ENCODE measurements at regions not wholly inside any gene's neighbourhood (a gene's known extent, or its start where the extent isn't known, plus 50 kb on each side); places are given as distances from the start of the nearest gene placed in this dataset.

DNA sequence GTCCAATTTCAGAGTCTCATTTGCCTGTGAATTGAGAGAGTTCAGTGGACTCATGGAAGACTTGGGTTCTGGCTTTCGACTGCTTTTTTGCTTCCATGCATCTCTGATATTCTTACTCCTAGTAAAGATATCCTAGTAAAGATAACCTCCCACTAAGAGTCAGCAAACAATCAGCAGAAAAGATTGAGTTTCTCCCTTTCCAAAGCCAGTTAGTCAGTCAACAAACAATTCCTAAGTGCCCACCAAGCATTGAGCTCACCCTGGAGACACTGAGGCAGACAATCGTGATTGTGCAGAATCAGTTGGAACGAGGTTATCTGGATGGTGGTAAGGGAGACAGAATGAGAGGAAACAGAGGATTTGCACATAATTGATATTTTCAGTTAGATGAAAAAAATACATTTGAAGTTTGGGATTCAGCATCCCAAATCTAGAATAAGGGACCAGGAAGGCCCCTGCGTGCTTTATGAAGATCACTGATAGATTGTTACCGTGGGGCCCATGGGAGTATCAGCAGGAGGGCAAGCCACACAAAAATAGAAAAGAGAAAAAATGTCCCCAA is 99.7 kb upstream of the SLC38A2 start:
- no peak overlapping the region for H3K4me3 ChIP-seq
- H3K9me3 ChIP-seq, result no peaks in the 10 kb centered on the region
- no peaks in the 10 kb centered on the region for H3K36me3 ChIP-seq
- no peak for DNase-seq (ENCODE audit: low spot score)
- TF ChIP-seq, protein P1, sequence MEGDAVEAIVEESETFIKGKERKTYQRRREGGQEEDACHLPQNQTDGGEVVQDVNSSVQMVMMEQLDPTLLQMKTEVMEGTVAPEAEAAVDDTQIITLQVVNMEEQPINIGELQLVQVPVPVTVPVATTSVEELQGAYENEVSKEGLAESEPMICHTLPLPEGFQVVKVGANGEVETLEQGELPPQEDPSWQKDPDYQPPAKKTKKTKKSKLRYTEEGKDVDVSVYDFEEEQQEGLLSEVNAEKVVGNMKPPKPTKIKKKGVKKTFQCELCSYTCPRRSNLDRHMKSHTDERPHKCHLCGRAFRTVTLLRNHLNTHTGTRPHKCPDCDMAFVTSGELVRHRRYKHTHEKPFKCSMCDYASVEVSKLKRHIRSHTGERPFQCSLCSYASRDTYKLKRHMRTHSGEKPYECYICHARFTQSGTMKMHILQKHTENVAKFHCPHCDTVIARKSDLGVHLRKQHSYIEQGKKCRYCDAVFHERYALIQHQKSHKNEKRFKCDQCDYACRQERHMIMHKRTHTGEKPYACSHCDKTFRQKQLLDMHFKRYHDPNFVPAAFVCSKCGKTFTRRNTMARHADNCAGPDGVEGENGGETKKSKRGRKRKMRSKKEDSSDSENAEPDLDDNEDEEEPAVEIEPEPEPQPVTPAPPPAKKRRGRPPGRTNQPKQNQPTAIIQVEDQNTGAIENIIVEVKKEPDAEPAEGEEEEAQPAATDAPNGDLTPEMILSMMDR (IDR thresholded peaks at IDR 0.05), result no peak
- no peaks in the 10 kb centered on the region for H3K27me3 ChIP-seq (replicated peaks; ENCODE audit: insufficient read depth)
- peaks cover 18 to 35% of the 10 kb centered on the region in 2 donors for H3K4me1 ChIP-seq (ENCODE audit: control insufficient read depth in 1 of 2, low read depth in 2 of 2)
- no peak for ATAC-seq (ENCODE audit: insufficient number of reproducible peaks, low FRiP score, low read depth)
- H3K27ac ChIP-seq, result no peak overlapping the region

DNA sequence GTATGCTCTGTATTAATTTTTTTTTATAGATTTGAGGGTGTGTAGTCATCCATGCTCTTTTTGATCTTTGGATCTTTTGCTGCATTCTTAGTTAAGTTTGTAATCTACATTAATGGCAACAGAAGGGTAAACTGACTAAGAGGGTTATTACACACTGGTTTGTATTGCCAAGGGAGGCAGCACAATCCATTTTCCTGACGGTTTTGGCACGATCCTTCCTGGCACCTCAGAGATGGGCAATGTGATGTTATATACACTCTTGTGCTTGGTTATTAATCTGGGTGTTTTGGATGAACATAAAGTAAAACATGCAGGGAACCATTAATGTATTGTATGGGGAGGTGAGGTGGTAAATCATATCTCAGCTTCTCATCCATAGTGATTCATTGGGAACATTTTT is 98.8 kb upstream of the SLC38A2 start:
- no peak overlapping the region for H3K27ac ChIP-seq
- no peaks in the 10 kb centered on the region for H3K9me3 ChIP-seq
- H3K4me3 ChIP-seq, result no peak overlapping the region
- ATAC-seq (ENCODE audit: insufficient number of reproducible peaks, low FRiP score, low read depth) (no peak), DNase-seq (ENCODE audit: low spot score) (no peak)
- no peaks in the 10 kb centered on the region for H3K27me3 ChIP-seq (replicated peaks; ENCODE audit: insufficient read depth)
- no peaks in the 10 kb centered on the region for H3K36me3 ChIP-seq
- TF ChIP-seq, protein P1 (IDR thresholded peaks at IDR 0.05), result no peak
- H3K4me1 ChIP-seq (ENCODE audit: control insufficient read depth in 1 of 2, low read depth in 2 of 2), result peaks cover 18 to 35% of the 10 kb centered on the region in 2 donors

DNA sequence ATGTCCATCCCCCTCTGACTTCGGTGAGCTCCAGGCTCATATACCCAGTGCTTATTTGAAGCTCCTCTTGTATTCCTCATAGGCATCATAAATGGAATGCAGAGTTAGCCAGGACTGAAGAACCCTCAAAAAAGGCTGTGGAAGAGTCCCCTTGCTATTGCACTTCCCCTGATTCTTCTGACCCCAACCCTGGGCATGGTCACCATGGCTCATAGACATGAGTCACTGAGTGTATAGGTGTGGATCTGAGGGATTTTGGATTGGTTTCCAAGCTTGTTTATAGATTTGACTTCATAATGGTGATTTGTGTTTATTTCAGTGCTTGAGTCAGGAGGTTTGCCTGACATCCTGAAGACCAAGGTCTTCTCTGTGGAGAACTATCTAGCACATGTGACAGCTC is 98.4 kb upstream of the SLC38A2 start:
- peaks cover 18 to 35% of the 10 kb centered on the region in 2 donors for H3K4me1 ChIP-seq (ENCODE audit: control insufficient read depth in 1 of 2, low read depth in 2 of 2)
- no peak overlapping the region for H3K27ac ChIP-seq
- DNase-seq (ENCODE audit: low spot score) (no peak), ATAC-seq (ENCODE audit: insufficient number of reproducible peaks, low FRiP score, low read depth) (no peak)
- H3K4me3 ChIP-seq, result no peak overlapping the region
- no peaks in the 10 kb centered on the region for H3K9me3 ChIP-seq
- H3K27me3 ChIP-seq (replicated peaks; ENCODE audit: insufficient read depth), result no peaks in the 10 kb centered on the region
- TF ChIP-seq, protein P1 (IDR thresholded peaks at IDR 0.05), result no peak
- H3K36me3 ChIP-seq, result no peaks in the 10 kb centered on the region

DNA sequence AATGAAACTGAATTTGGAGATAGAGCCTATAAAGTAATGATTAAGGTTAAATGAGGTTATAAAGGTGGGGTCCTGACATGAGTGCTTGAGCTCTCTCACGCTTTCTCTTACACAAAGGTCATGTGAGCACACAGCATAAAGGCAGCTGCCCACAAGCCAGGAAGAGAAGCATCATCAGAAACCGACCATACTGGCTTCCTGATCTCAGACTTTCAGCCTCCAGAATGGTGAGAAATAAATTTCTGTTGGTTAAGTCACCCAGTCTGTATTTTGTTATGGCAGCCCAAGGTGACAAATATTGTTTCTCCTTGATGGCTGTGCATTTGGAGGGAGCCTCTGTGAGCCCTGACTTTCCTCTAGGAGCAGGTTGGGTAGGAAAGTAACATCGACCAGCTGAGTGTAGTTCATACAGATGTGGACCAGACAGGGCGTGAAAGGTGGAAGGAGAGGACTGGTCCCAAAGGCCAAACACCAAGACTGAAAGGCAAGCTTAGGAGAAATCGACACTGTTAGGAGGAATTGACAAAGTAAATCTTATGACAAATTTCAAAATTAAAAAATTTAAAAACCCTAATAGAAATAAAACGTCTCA is 97.6 kb upstream of the SLC38A2 start:
- no peaks in the 10 kb centered on the region for H3K9me3 ChIP-seq
- TF ChIP-seq, protein P1 (IDR thresholded peaks at IDR 0.05), result no peak
- DNase-seq (ENCODE audit: low spot score) (no peak), ATAC-seq (ENCODE audit: insufficient number of reproducible peaks, low FRiP score, low read depth) (no peak)
- H3K4me1 ChIP-seq (ENCODE audit: control insufficient read depth in 1 of 2, low read depth in 2 of 2), result peaks cover 18 to 35% of the 10 kb centered on the region in 2 donors
- no peaks in the 10 kb centered on the region for H3K36me3 ChIP-seq
- H3K27ac ChIP-seq, result no peak overlapping the region
- H3K4me3 ChIP-seq, result no peak overlapping the region
- no peaks in the 10 kb centered on the region for H3K27me3 ChIP-seq (replicated peaks; ENCODE audit: insufficient read depth)

DNA sequence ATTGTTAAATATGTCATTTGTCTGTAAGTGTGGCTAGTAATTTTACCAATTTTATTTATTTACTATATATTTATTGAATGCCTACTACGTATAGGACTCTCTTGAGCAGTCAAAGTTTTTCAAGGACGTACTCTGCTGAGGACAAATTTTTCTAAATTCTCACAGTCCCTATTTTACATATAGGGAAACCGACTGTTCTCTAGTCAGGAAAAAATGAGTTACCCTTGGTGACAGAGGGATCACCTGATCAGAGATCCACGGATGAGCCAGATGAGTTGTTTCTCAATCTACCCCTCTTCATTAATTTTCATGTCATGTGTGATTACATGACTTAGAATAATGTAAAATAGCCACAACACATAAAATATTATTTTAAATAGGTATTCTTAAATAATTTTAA is 96.2 kb upstream of the SLC38A2 start:
- TF ChIP-seq, protein P1 (IDR thresholded peaks at IDR 0.05), result no peak
- Histone ChIP-seq H3K9me3 (no peaks in the 10 kb centered on the region), H3K4me3 (no peak overlapping the region), H3K27ac (no peak overlapping the region), H3K27me3 (replicated peaks; ENCODE audit: insufficient read depth) (no peaks in the 10 kb centered on the region), H3K36me3 (no peaks in the 10 kb centered on the region), H3K4me1 (ENCODE audit: control insufficient read depth in 1 of 2, low read depth in 2 of 2) (peaks cover 12 to 28% of the 10 kb centered on the region in 2 donors)
- ATAC-seq (ENCODE audit: insufficient number of reproducible peaks, low FRiP score, low read depth), result no peak
- DNase-seq (ENCODE audit: low spot score), result no peak
